GM23338 (cell line): ENCODE measurements at regions not wholly inside any gene's neighbourhood (a gene's known extent, or its start where the extent isn't known, plus 50 kb on each side); places are given as distances from the start of the nearest gene placed in this dataset.

Source experiments
- CREB1 ChIP-seq: fragments of 250-450 bp; sonication (Bioruptor Pico); IDR thresholded peaks from 2 replicates; pipeline ENCODE4 v1.5.0; 2020; ENCODE audit warnings: low read depth, mild to moderate bottlenecking, moderate library complexity
- EZH2 ChIP-seq: fragments of 200-600 bp; sonication (generic); IDR thresholded peaks from one replicate; pipeline ENCODE4 v1.8.0; 2017; ENCODE audit warnings: antibody characterized with exemption, mild to moderate bottlenecking, low read depth; ENCODE audit not compliant: unreplicated experiment
- EZH2phosphoT487 ChIP-seq: fragments of 200-600 bp; sonication (generic); IDR thresholded peaks from one replicate; pipeline ENCODE4 v1.8.1; 2018; ENCODE audit warnings: antibody characterized with exemption; ENCODE audit not compliant: unreplicated experiment
- JUNB ChIP-seq: IDR thresholded peaks from one replicate; pipeline ENCODE4 v1.6.1; 2016; ENCODE audit warnings: antibody characterized with exemption; ENCODE audit not compliant: unreplicated experiment
- NANOG ChIP-seq: IDR thresholded peaks from 2 replicates; pipeline ENCODE4 v1.6.1; 2016; ENCODE audit warnings: antibody characterized with exemption, borderline replicate concordance
- POLR2AphosphoS5 ChIP-seq: IDR thresholded peaks from 2 replicates; pipeline ENCODE4 v1.6.1; 2016; ENCODE audit warnings: antibody characterized with exemption, low read depth
- STAT1 ChIP-seq: IDR thresholded peaks from one replicate; pipeline ENCODE4 v1.6.1; 2016; ENCODE audit warnings: antibody characterized with exemption; ENCODE audit not compliant: unreplicated experiment
- ZNF114 ChIP-seq: fragments of 250-450 bp; sonication (Bioruptor Pico); IDR thresholded peaks from 2 replicates; pipeline ENCODE4 v1.5.0; 2020; ENCODE audit warnings: mild to moderate bottlenecking, moderate library complexity
- ZNF331 ChIP-seq: fragments of 250-450 bp; sonication (Bioruptor Pico); IDR thresholded peaks from 2 replicates; pipeline ENCODE4 v1.5.0; 2020; ENCODE audit warnings: low read depth, mild to moderate bottlenecking, moderate library complexity
- TF ChIP-seq, protein P1 (sequence below), 2 experiments: fragments of 200-600 bp in 1 of 2; sonication (generic) in 1 of 2; conservative IDR thresholded peaks; 2 replicates each; pipeline versions ENCODE4 v1.5.1 to v1.6.1; 2016 to 2017; ENCODE audit warnings: antibody characterized with exemption in 2 of 2, low read depth in 2 of 2, mild to moderate bottlenecking in 2 of 2, moderate library complexity in 1 of 2
- TF ChIP-seq, protein P2 (sequence below): fragments of 250-450 bp; sonication (Bioruptor Pico); IDR thresholded peaks from 2 replicates; pipeline ENCODE4 v1.5.0; 2020; ENCODE audit warnings: mild to moderate bottlenecking, moderate library complexity
- TF ChIP-seq, protein P3 (sequence below): IDR thresholded peaks from one replicate; pipeline ENCODE4 v1.6.1; 2018; ENCODE audit warnings: antibody characterized with exemption; ENCODE audit not compliant: unreplicated experiment

DNA sequence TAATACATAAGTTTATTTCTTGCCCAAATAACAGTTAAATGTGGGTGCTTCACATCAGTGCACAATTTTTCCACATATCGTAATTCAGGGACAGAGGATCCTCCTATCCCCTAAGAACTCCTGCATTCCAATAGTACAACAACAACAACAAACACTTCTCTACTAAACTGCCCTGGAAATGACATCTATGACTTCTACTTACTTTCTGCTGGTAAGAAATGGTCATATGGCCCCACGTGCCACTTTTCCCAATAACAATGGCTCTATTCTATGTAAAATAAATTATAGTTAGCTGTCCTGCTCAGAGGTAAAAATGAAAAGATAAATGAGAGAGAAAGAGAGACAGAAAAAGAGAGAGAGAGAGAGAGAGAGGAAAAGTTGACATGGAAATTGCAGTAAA lies 308.5 kb downstream of the ATXN7L3B start:
- no peak for TF ChIP-seq POLR2AphosphoS5
- TF ChIP-seq, protein P1, sequence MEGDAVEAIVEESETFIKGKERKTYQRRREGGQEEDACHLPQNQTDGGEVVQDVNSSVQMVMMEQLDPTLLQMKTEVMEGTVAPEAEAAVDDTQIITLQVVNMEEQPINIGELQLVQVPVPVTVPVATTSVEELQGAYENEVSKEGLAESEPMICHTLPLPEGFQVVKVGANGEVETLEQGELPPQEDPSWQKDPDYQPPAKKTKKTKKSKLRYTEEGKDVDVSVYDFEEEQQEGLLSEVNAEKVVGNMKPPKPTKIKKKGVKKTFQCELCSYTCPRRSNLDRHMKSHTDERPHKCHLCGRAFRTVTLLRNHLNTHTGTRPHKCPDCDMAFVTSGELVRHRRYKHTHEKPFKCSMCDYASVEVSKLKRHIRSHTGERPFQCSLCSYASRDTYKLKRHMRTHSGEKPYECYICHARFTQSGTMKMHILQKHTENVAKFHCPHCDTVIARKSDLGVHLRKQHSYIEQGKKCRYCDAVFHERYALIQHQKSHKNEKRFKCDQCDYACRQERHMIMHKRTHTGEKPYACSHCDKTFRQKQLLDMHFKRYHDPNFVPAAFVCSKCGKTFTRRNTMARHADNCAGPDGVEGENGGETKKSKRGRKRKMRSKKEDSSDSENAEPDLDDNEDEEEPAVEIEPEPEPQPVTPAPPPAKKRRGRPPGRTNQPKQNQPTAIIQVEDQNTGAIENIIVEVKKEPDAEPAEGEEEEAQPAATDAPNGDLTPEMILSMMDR (conservative IDR thresholded peaks at IDR 0.05; ENCODE audit: low read depth in 2 of 2), result no peak
- TF ChIP-seq EZH2phosphoT487, result no peak
- no peak for TF ChIP-seq CREB1 (CRISPR knock-in tag)
- TF ChIP-seq EZH2, result no peak
- TF ChIP-seq NANOG, result no peak
- TF ChIP-seq, protein P2, sequence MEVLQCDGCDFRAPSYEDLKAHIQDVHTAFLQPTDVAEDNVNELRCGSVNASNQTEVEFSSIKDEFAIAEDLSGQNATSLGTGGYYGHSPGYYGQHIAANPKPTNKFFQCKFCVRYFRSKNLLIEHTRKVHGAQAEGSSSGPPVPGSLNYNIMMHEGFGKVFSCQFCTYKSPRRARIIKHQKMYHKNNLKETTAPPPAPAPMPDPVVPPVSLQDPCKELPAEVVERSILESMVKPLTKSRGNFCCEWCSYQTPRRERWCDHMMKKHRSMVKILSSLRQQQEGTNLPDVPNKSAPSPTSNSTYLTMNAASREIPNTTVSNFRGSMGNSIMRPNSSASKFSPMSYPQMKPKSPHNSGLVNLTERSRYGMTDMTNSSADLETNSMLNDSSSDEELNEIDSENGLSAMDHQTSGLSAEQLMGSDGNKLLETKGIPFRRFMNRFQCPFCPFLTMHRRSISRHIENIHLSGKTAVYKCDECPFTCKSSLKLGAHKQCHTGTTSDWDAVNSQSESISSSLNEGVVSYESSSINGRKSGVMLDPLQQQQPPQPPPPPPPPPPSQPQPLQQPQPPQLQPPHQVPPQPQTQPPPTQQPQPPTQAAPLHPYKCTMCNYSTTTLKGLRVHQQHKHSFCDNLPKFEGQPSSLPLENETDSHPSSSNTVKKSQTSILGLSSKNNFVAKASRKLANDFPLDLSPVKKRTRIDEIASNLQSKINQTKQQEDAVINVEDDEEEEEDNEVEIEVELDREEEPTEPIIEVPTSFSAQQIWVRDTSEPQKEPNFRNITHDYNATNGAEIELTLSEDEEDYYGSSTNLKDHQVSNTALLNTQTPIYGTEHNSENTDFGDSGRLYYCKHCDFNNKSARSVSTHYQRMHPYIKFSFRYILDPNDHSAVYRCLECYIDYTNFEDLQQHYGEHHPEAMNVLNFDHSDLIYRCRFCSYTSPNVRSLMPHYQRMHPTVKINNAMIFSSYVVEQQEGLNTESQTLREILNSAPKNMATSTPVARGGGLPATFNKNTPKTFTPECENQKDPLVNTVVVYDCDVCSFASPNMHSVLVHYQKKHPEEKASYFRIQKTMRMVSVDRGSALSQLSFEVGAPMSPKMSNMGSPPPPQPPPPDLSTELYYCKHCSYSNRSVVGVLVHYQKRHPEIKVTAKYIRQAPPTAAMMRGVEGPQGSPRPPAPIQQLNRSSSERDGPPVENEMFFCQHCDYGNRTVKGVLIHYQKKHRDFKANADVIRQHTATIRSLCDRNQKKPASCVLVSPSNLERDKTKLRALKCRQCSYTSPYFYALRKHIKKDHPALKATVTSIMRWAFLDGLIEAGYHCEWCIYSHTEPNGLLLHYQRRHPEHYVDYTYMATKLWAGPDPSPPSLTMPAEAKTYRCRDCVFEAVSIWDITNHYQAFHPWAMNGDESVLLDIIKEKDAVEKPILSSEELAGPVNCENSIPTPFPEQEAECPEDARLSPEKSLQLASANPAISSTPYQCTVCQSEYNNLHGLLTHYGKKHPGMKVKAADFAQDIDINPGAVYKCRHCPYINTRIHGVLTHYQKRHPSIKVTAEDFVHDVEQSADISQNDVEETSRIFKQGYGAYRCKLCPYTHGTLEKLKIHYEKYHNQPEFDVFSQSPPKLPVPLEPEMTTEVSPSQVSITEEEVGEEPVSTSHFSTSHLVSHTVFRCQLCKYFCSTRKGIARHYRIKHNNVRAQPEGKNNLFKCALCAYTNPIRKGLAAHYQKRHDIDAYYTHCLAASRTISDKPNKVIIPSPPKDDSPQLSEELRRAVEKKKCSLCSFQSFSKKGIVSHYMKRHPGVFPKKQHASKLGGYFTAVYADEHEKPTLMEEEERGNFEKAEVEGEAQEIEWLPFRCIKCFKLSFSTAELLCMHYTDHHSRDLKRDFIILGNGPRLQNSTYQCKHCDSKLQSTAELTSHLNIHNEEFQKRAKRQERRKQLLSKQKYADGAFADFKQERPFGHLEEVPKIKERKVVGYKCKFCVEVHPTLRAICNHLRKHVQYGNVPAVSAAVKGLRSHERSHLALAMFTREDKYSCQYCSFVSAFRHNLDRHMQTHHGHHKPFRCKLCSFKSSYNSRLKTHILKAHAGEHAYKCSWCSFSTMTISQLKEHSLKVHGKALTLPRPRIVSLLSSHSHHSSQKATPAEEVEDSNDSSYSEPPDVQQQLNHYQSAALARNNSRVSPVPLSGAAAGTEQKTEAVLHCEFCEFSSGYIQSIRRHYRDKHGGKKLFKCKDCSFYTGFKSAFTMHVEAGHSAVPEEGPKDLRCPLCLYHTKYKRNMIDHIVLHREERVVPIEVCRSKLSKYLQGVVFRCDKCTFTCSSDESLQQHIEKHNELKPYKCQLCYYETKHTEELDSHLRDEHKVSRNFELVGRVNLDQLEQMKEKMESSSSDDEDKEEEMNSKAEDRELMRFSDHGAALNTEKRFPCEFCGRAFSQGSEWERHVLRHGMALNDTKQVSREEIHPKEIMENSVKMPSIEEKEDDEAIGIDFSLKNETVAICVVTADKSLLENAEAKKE (CRISPR knock-in tag), result no peak
- TF ChIP-seq, protein P3, sequence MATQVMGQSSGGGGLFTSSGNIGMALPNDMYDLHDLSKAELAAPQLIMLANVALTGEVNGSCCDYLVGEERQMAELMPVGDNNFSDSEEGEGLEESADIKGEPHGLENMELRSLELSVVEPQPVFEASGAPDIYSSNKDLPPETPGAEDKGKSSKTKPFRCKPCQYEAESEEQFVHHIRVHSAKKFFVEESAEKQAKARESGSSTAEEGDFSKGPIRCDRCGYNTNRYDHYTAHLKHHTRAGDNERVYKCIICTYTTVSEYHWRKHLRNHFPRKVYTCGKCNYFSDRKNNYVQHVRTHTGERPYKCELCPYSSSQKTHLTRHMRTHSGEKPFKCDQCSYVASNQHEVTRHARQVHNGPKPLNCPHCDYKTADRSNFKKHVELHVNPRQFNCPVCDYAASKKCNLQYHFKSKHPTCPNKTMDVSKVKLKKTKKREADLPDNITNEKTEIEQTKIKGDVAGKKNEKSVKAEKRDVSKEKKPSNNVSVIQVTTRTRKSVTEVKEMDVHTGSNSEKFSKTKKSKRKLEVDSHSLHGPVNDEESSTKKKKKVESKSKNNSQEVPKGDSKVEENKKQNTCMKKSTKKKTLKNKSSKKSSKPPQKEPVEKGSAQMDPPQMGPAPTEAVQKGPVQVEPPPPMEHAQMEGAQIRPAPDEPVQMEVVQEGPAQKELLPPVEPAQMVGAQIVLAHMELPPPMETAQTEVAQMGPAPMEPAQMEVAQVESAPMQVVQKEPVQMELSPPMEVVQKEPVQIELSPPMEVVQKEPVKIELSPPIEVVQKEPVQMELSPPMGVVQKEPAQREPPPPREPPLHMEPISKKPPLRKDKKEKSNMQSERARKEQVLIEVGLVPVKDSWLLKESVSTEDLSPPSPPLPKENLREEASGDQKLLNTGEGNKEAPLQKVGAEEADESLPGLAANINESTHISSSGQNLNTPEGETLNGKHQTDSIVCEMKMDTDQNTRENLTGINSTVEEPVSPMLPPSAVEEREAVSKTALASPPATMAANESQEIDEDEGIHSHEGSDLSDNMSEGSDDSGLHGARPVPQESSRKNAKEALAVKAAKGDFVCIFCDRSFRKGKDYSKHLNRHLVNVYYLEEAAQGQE, result no peak
- no peak for TF ChIP-seq STAT1
- TF ChIP-seq ZNF331, result no peak
- no peak for TF ChIP-seq ZNF114 (CRISPR knock-in tag)
- no peak for TF ChIP-seq JUNB
